OCI-LY1 (cell line): ENCODE measurements at regions not wholly inside any gene's neighbourhood (a gene's known extent, or its start where the extent isn't known, plus 50 kb on each side); places are given as distances from the start of the nearest gene placed in this dataset.

Experiments
- H2AFZ ChIP-seq: fragments of 200-600 bp; sonication (generic), shearing (Covaris generic); 2 replicates; pipeline ENCODE4 v1.6.0; 2014; ENCODE audit warnings: antibody characterized with exemption, mild to moderate bottlenecking, low read length
- H3F3A ChIP-seq: fragments of 200-600 bp; sonication (generic), shearing (Covaris generic); 2 replicates; pipeline ENCODE4 v1.6.0; 2014; ENCODE audit warnings: mild to moderate bottlenecking, antibody characterized with exemption, low read length, moderate library complexity; ENCODE audit not compliant: insufficient read depth
- H3K27ac ChIP-seq: fragments of 200-600 bp; sonication (generic); 2 replicates; pipeline ENCODE4 v1.5.1; 2014; ENCODE audit warnings: low read length, mixed run types, mild to moderate bottlenecking, low read depth; ENCODE audit not compliant: poor library complexity, severe bottlenecking
- H3K27me3 ChIP-seq: fragments of 200-600 bp; sonication (generic); 2 replicates; pipeline ENCODE4 v1.6.0; 2014; ENCODE audit warnings: antibody characterized with exemption, mild to moderate bottlenecking, low read length, moderate library complexity; ENCODE audit not compliant: insufficient read depth
- H3K36me3 ChIP-seq: fragments of 200-600 bp; sonication (generic); 2 replicates; pipeline ENCODE4 v1.6.1; 2014; ENCODE audit warnings: mild to moderate bottlenecking, antibody characterized with exemption, low read length, moderate library complexity, mixed read lengths; ENCODE audit not compliant: insufficient read depth
- H3K4me1 ChIP-seq: fragments of 200-600 bp; sonication (generic); 2 replicates; pipeline ENCODE4 v1.5.1; 2014; ENCODE audit warnings: mild to moderate bottlenecking, low read length, moderate library complexity; ENCODE audit not compliant: insufficient read depth, severe bottlenecking
- H3K4me2 ChIP-seq: fragments of 200-600 bp; sonication (generic), shearing (Covaris generic); 2 replicates; pipeline ENCODE4 v1.6.1; 2014; ENCODE audit warnings: low read length
- H3K4me3 ChIP-seq: fragments of 200-600 bp; sonication (generic); 2 replicates; pipeline ENCODE4 v1.5.1; 2014; ENCODE audit warnings: low read length, low read depth, mild to moderate bottlenecking, mixed read lengths; ENCODE audit not compliant: poor library complexity, severe bottlenecking
- H3K79me2 ChIP-seq: fragments of 200-600 bp; shearing (Covaris generic); 2 replicates; pipeline ENCODE4 v1.6.1; 2016; ENCODE audit warnings: mixed run types, low read length, mixed read lengths; ENCODE audit not compliant: insufficient read depth
- H3K9ac ChIP-seq: fragments of 200-600 bp; sonication (generic), shearing (Covaris generic); 2 replicates; pipeline ENCODE4 v1.6.1; 2014; ENCODE audit warnings: mild to moderate bottlenecking, low read length, mixed read lengths
- H3K9me2 ChIP-seq: fragments of 200-600 bp; sonication (generic), shearing (Covaris generic); 2 replicates; pipeline ENCODE4 v1.6.1; 2014; ENCODE audit warnings: low read depth, mild to moderate bottlenecking, low read length, mixed read lengths
- H3K9me3 ChIP-seq: fragments of 200-600 bp; shearing (Covaris generic); 2 replicates; pipeline ENCODE4 v1.6.1; 2014; ENCODE audit warnings: low read length, mixed read lengths
- H4K20me1 ChIP-seq: fragments of 200-600 bp; sonication (generic), shearing (Covaris generic); 2 replicates; pipeline ENCODE4 v1.6.0; 2016; ENCODE audit warnings: mild to moderate bottlenecking, low read length; ENCODE audit not compliant: insufficient read depth
- EZH2 ChIP-seq: fragments of 200-600 bp; sonication (generic), shearing (Covaris generic); IDR thresholded peaks from 2 replicates; pipeline ENCODE4 v1.8.0; 2017; ENCODE audit warnings: borderline replicate concordance, mixed run types, mild to moderate bottlenecking, antibody characterized with exemption, low read length, moderate library complexity, mixed read lengths
- TF ChIP-seq, protein P1 (sequence below): fragments of 200-600 bp; sonication (generic), shearing (Covaris generic); IDR thresholded peaks from 2 replicates; pipeline ENCODE4 v1.5.1; 2017; ENCODE audit warnings: mild to moderate bottlenecking, antibody characterized with exemption, low read length, moderate library complexity, mixed read lengths

DNA sequence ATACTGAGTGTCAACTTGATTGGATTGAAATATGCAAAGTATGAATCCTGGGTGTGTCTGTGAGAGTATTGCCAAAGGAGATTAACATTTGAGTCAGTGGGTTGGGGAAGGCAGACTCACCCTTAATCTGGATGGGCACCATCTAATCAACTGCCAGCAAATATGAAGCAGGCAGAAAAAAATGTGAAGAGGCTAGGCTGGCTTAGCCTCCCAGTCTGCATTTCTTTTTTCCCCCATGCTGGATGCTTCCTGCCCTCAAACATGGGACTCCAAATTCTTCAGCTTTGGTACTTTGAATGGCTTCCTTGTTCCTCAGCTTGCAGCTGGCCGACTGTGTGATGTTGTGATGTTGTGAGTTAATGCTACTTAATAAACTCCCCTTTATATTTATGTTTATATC, 577.4 kb downstream of the CPS1 start:
- no peaks in the 10 kb centered on the region for H3K4me1 ChIP-seq
- no peak overlapping the region for H2AFZ ChIP-seq
- H3K4me3 ChIP-seq, result no peak overlapping the region
- H4K20me1 ChIP-seq, result no peaks in the 10 kb centered on the region
- no peak overlapping the region for H3K9ac ChIP-seq
- no peaks in the 10 kb centered on the region for H3K27me3 ChIP-seq
- H3K9me2 ChIP-seq, result no peaks in the 10 kb centered on the region
- H3K36me3 ChIP-seq, result no peaks in the 10 kb centered on the region
- TF ChIP-seq, protein P1, sequence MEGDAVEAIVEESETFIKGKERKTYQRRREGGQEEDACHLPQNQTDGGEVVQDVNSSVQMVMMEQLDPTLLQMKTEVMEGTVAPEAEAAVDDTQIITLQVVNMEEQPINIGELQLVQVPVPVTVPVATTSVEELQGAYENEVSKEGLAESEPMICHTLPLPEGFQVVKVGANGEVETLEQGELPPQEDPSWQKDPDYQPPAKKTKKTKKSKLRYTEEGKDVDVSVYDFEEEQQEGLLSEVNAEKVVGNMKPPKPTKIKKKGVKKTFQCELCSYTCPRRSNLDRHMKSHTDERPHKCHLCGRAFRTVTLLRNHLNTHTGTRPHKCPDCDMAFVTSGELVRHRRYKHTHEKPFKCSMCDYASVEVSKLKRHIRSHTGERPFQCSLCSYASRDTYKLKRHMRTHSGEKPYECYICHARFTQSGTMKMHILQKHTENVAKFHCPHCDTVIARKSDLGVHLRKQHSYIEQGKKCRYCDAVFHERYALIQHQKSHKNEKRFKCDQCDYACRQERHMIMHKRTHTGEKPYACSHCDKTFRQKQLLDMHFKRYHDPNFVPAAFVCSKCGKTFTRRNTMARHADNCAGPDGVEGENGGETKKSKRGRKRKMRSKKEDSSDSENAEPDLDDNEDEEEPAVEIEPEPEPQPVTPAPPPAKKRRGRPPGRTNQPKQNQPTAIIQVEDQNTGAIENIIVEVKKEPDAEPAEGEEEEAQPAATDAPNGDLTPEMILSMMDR, result no peak
- no peak for TF ChIP-seq EZH2
- no peaks in the 10 kb centered on the region for H3K9me3 ChIP-seq
- H3F3A ChIP-seq, result no peaks in the 10 kb centered on the region
- no peaks in the 10 kb centered on the region for H3K79me2 ChIP-seq
- H3K4me2 ChIP-seq, result no peak overlapping the region
- H3K27ac ChIP-seq, result no peak overlapping the region

DNA sequence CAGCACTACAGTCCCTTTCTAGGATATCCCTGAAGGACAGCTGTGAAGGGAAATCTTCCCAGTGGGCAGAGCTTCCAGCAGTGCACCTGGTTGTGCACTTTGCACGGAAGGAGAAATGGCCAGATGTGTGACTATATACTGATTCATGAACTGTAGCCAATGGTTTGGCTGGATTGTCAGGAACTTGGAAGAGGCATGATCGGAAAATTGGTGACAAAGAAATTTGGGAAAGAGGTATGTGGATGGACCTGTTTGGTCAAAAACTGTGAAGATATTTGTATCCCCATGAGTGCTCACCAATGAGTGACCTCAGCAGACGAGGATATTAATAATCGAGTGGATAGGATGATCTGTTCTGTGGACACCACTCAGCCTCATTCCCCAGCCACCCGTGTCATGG, 582.2 kb downstream of the CPS1 start:
- Histone ChIP-seq H3K36me3 (no peaks in the 10 kb centered on the region), H3K9me3 (no peaks in the 10 kb centered on the region), H4K20me1 (no peaks in the 10 kb centered on the region), H2AFZ (no peak overlapping the region), H3K4me3 (no peak overlapping the region), H3K79me2 (no peaks in the 10 kb centered on the region), H3K4me2 (no peak overlapping the region), H3F3A (no peaks in the 10 kb centered on the region), H3K27me3 (no peaks in the 10 kb centered on the region), H3K4me1 (no peaks in the 10 kb centered on the region), H3K9ac (no peak overlapping the region), H3K27ac (no peak overlapping the region), H3K9me2 (no peaks in the 10 kb centered on the region)
- TF ChIP-seq, protein P1, result no peak
- TF ChIP-seq EZH2, result no peak

- Histone ChIP-seq H3K27me3 (no peaks in the 10 kb centered on the region), H3K4me3 (no peak overlapping the region), H3K9me3 (0 out of 2 replicates have a peak, but pooled peaks cover 3% of the 10 kb centered on the region), H3K36me3 (no peaks in the 10 kb centered on the region), H3K79me2 (no peaks in the 10 kb centered on the region), H3K4me2 (no peak overlapping the region), H3F3A (no peaks in the 10 kb centered on the region), H2AFZ (no peak overlapping the region), H3K27ac (no peak overlapping the region), H3K4me1 (no peaks in the 10 kb centered on the region), H3K9me2 (no peaks in the 10 kb centered on the region), H3K9ac (no peak overlapping the region), H4K20me1 (no peaks in the 10 kb centered on the region)
- TF ChIP-seq EZH2, result no peak
- TF ChIP-seq, protein P1, result no peak
Observed at GRCh38 chr2:211141646-211142045, 585.2 kb downstream of the CPS1 start.
